Liver (tissue), 8 donors: ENCODE measurements at regions not wholly inside any gene's neighbourhood (a gene's known extent, or its start where the extent isn't known, plus 50 kb on each side); places are given as distances from the start of the nearest gene placed in this dataset.

Experiments
- DNase-seq: peaks from one replicate; pipeline ENCODE4 v3.0.0-alpha.2; 2017; ENCODE audit warnings: low spot score
- H3K27ac ChIP-seq, 2 donors: one replicate each; pipeline ENCODE4 v1.7.0; 2013; ENCODE audit warnings: inconsistent platforms in 2 of 2, low read length in 2 of 2, control low read depth in 1 of 2, low read depth in 1 of 2, mild to moderate bottlenecking in 1 of 2
- H3K27me3 ChIP-seq, 4 donors: one replicate each; pipeline versions ENCODE4 v1.6.1 to v1.7.0; 2013; ENCODE audit warnings: low read length in 3 of 4, inconsistent platforms in 1 of 4, mild to moderate bottlenecking in 1 of 4, moderate library complexity in 1 of 4; ENCODE audit not compliant: control insufficient read depth in 4 of 4, insufficient read depth in 4 of 4
- H3K36me3 ChIP-seq, 4 donors: one replicate each; pipeline versions ENCODE4 v1.6.1 to v1.7.0; 2013; ENCODE audit warnings: low read length in 3 of 4, mild to moderate bottlenecking in 3 of 4, low read depth in 1 of 4, moderate library complexity in 1 of 4; ENCODE audit not compliant: control insufficient read depth in 4 of 4, insufficient read depth in 3 of 4
- H3K4me1 ChIP-seq, 4 donors: one replicate each; pipeline versions ENCODE4 v1.6.1 to v1.7.0; 2013; ENCODE audit warnings: low read length in 3 of 4, mild to moderate bottlenecking in 3 of 4, moderate library complexity in 1 of 4; ENCODE audit not compliant: control insufficient read depth in 4 of 4, insufficient read depth in 4 of 4
- H3K4me3 ChIP-seq, 3 donors: one replicate each; pipeline versions ENCODE4 v1.6.1 to v1.7.0; 2013; ENCODE audit warnings: low read length in 3 of 3, control low read depth in 1 of 3, low read depth in 1 of 3, mild to moderate bottlenecking in 1 of 3
- H3K9ac ChIP-seq, 2 donors: one replicate each; pipeline ENCODE4 v1.7.0; 2013; ENCODE audit warnings: low read length in 2 of 2, mild to moderate bottlenecking in 2 of 2, moderate library complexity in 2 of 2, control low read depth in 1 of 2, low read depth in 1 of 2
- H3K9me3 ChIP-seq, 4 donors: one replicate each; pipeline versions ENCODE4 v1.6.1 to v1.7.0; 2013; ENCODE audit warnings: low read length in 3 of 4; ENCODE audit not compliant: control insufficient read depth in 4 of 4
- CTCF ChIP-seq: fragments of 150-350 bp; IDR thresholded peaks from 2 replicates; pipeline ENCODE4 v1.5.1; 2017; ENCODE audit warnings: improper control_type of control experiment, low read depth, low read length; ENCODE audit not compliant: missing input control
- EGR1 ChIP-seq, 2 donors: IDR thresholded peaks; 2 replicates each; pipeline ENCODE4 v1.6.1; 2016 to 2018; ENCODE audit warnings: antibody characterized with exemption in 2 of 2, low read depth in 2 of 2
- FOXA1 ChIP-seq: IDR thresholded peaks from 2 replicates; pipeline ENCODE4 v1.6.1; 2016; ENCODE audit warnings: antibody characterized with exemption
- FOXA2 ChIP-seq: IDR thresholded peaks from 2 replicates; pipeline ENCODE4 v1.6.1; 2016; ENCODE audit warnings: antibody characterized with exemption
- GABPA ChIP-seq, 2 donors: IDR thresholded peaks in 1 of 2; conservative IDR thresholded peaks in 1 of 2; 2 replicates each; pipeline ENCODE4 v1.6.1; 2016; ENCODE audit warnings: antibody characterized with exemption in 2 of 2, mild to moderate bottlenecking in 1 of 2, moderate library complexity in 1 of 2
- HNF4A ChIP-seq, 2 donors: conservative IDR thresholded peaks; 2 replicates each; pipeline ENCODE4 v1.6.1; 2016; ENCODE audit warnings: antibody characterized with exemption in 2 of 2, mild to moderate bottlenecking in 2 of 2
- HNF4G ChIP-seq: IDR thresholded peaks from 2 replicates; pipeline ENCODE4 v1.6.1; 2016; ENCODE audit warnings: antibody characterized with exemption
- JUND ChIP-seq, 2 donors: IDR thresholded peaks; 2 replicates each; pipeline ENCODE4 v1.6.1; 2016; ENCODE audit warnings: antibody characterized with exemption in 2 of 2
- NR2F2 ChIP-seq: IDR thresholded peaks from 2 replicates; pipeline ENCODE4 v1.6.1; 2016; ENCODE audit warnings: antibody characterized with exemption
- RAD21 ChIP-seq, 2 donors: IDR thresholded peaks; 2 replicates each; pipeline ENCODE4 v1.6.1; 2016; ENCODE audit warnings: antibody characterized with exemption in 2 of 2, mild to moderate bottlenecking in 2 of 2
- RXRA ChIP-seq, 2 donors: IDR thresholded peaks; 2 replicates each; pipeline ENCODE4 v1.6.1; 2017 to 2018; ENCODE audit warnings: antibody characterized with exemption in 2 of 2, mild to moderate bottlenecking in 1 of 2
- SP1 ChIP-seq: IDR thresholded peaks from 2 replicates; pipeline ENCODE4 v1.6.1; 2018; ENCODE audit warnings: antibody characterized with exemption, mild to moderate bottlenecking
- TAF1 ChIP-seq: conservative IDR thresholded peaks from 2 replicates; pipeline ENCODE4 v1.6.1; 2016; ENCODE audit warnings: antibody characterized with exemption, mild to moderate bottlenecking
- YY1 ChIP-seq: IDR thresholded peaks from 2 replicates; pipeline ENCODE4 v1.6.1; 2016; ENCODE audit warnings: antibody characterized with exemption, mild to moderate bottlenecking
- WGBS: extraction: QIAGEN DNeasy Blood & Tissue Kit; methylation state at CpG from one replicate; pipeline ENCODE4 v1.1.7; 2013; 5-methylcytosine and 5-hydroxymethylcytosine counted together
- TF ChIP-seq, protein P1 (sequence below): IDR thresholded peaks from 2 replicates; pipeline ENCODE4 v1.6.1; 2016; ENCODE audit warnings: antibody characterized with exemption, mild to moderate bottlenecking
- TF ChIP-seq, protein P2 (sequence below): IDR thresholded peaks from 2 replicates; pipeline ENCODE4 v1.6.1; 2016; ENCODE audit warnings: antibody characterized with exemption
- TF ChIP-seq, protein P3 (sequence below): IDR thresholded peaks from 2 replicates; pipeline ENCODE4 v1.6.1; 2016; ENCODE audit warnings: antibody characterized with exemption
- TF ChIP-seq, protein P4 (sequence below): IDR thresholded peaks from 2 replicates; pipeline ENCODE4 v1.6.1; 2016; ENCODE audit warnings: antibody characterized with exemption
- donor health status: healthy.
- donor health status: healthy.
- donor health status: healthy.
- donor health status: healthy.
- donor health status: healthy.

DNA sequence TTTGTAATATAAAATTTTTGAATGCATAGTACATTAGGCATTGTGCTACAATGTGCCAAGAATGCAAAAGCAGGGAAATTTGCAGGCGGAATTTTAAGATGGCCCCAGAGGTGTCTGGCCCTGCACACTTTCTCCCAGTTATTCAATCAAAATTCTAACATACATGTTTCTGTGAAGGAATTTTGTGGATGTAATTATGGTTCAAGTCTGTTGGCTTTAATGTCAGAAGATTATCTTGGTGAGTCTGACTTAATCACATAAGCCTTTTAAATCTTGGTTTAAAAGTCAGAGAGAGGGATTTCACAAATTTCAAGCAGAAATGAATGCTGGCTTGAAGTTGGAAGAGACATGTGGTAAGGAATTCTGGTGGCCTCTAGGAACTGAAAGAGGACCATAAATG lies 423.4 kb upstream of the CCDC179 start:
- Histone ChIP-seq H3K9ac (no peak overlapping the region), H3K27me3 (no peaks in the 10 kb centered on the region), H3K4me1 (no peaks in the 10 kb centered on the region), H3K4me3 (no peak overlapping the region), H3K36me3 (no peaks in the 10 kb centered on the region), H3K9me3 (no peaks in the 10 kb centered on the region), H3K27ac (no peak overlapping the region)
- TF ChIP-seq GABPA (IDR thresholded peaks at IDR 0.05 in 1 of 2, conservative IDR thresholded peaks at IDR 0.05 in 1 of 2) (no peak), NR2F2 (no peak), TAF1 (no peak), RAD21 (IDR thresholded peaks at IDR 0.05) (no peak), FOXA2 (no peak), SP1 (no peak), YY1 (no peak), EGR1 (IDR thresholded peaks at IDR 0.05; ENCODE audit: low read depth in 2 of 2) (no peak), FOXA1 (no peak), CTCF (no peak)
- TF ChIP-seq, protein P1, sequence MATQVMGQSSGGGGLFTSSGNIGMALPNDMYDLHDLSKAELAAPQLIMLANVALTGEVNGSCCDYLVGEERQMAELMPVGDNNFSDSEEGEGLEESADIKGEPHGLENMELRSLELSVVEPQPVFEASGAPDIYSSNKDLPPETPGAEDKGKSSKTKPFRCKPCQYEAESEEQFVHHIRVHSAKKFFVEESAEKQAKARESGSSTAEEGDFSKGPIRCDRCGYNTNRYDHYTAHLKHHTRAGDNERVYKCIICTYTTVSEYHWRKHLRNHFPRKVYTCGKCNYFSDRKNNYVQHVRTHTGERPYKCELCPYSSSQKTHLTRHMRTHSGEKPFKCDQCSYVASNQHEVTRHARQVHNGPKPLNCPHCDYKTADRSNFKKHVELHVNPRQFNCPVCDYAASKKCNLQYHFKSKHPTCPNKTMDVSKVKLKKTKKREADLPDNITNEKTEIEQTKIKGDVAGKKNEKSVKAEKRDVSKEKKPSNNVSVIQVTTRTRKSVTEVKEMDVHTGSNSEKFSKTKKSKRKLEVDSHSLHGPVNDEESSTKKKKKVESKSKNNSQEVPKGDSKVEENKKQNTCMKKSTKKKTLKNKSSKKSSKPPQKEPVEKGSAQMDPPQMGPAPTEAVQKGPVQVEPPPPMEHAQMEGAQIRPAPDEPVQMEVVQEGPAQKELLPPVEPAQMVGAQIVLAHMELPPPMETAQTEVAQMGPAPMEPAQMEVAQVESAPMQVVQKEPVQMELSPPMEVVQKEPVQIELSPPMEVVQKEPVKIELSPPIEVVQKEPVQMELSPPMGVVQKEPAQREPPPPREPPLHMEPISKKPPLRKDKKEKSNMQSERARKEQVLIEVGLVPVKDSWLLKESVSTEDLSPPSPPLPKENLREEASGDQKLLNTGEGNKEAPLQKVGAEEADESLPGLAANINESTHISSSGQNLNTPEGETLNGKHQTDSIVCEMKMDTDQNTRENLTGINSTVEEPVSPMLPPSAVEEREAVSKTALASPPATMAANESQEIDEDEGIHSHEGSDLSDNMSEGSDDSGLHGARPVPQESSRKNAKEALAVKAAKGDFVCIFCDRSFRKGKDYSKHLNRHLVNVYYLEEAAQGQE: no peak
- TF ChIP-seq, protein P2, sequence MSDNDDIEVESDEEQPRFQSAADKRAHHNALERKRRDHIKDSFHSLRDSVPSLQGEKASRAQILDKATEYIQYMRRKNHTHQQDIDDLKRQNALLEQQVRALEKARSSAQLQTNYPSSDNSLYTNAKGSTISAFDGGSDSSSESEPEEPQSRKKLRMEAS: no peak
- TF ChIP-seq, protein P3, sequence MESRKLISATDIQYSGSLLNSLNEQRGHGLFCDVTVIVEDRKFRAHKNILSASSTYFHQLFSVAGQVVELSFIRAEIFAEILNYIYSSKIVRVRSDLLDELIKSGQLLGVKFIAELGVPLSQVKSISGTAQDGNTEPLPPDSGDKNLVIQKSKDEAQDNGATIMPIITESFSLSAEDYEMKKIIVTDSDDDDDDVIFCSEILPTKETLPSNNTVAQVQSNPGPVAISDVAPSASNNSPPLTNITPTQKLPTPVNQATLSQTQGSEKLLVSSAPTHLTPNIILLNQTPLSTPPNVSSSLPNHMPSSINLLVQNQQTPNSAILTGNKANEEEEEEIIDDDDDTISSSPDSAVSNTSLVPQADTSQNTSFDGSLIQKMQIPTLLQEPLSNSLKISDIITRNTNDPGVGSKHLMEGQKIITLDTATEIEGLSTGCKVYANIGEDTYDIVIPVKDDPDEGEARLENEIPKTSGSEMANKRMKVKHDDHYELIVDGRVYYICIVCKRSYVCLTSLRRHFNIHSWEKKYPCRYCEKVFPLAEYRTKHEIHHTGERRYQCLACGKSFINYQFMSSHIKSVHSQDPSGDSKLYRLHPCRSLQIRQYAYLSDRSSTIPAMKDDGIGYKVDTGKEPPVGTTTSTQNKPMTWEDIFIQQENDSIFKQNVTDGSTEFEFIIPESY: no peak
- DNase-seq: no peak
- 86% methylated on average over 1 of the region's 1 CpG for WGBS

- DNase-seq: no peak
- Histone ChIP-seq H3K9me3 (no peaks in the 10 kb centered on the region), H3K27ac (no peak overlapping the region)
- TF ChIP-seq, protein P1: no peak
- TF ChIP-seq, protein P3: no peak
- no peak for TF ChIP-seq HNF4G
- no peak for TF ChIP-seq NR2F2
- TF ChIP-seq, protein P2: no peak
- TF ChIP-seq HNF4A (conservative IDR thresholded peaks at IDR 0.05): no peak
- TF ChIP-seq FOXA1: no peak
- no peak for TF ChIP-seq TAF1
- no peak for TF ChIP-seq JUND (IDR thresholded peaks at IDR 0.05)
- TF ChIP-seq EGR1 (IDR thresholded peaks at IDR 0.05; ENCODE audit: low read depth in 2 of 2): no peak
- TF ChIP-seq, protein P4, sequence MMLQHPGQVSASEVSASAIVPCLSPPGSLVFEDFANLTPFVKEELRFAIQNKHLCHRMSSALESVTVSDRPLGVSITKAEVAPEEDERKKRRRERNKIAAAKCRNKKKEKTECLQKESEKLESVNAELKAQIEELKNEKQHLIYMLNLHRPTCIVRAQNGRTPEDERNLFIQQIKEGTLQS: no peak
- no peak for TF ChIP-seq SP1
- TF ChIP-seq RXRA (IDR thresholded peaks at IDR 0.05): no peak
- TF ChIP-seq RAD21 (IDR thresholded peaks at IDR 0.05): no peak
Observed at GRCh38 chr11:23284631-23285030, 424.4 kb upstream of the CCDC179 start.

More at GRCh38 chr11:23284631-23285030, 424.4 kb upstream of the CCDC179 start:
- H3K9ac ChIP-seq: no peak overlapping the region
- no peaks in the 10 kb centered on the region for H3K4me1 ChIP-seq
- no peaks in the 10 kb centered on the region for H3K36me3 ChIP-seq
- H3K27me3 ChIP-seq: no peaks in the 10 kb centered on the region
- H3K4me3 ChIP-seq: no peak overlapping the region
